MM.1S (cell line): ENCODE measurements at regions not wholly inside any gene's neighbourhood (a gene's known extent, or its start where the extent isn't known, plus 50 kb on each side); places are given as distances from the start of the nearest gene placed in this dataset.

Experiments used
- DNase-seq: peaks from one replicate; pipeline ENCODE4 v3.0.0-alpha.2; 2015
- H2AFZ ChIP-seq: fragments of 300-600 bp; sonication (generic); 2 replicates; pipeline ENCODE4 v1.6.0; 2016; ENCODE audit warnings: antibody characterized with exemption, low read length
- H3F3A ChIP-seq: fragments of 300-600 bp; sonication (generic); 2 replicates; pipeline ENCODE4 v1.6.1; 2016; ENCODE audit warnings: mild to moderate bottlenecking, antibody characterized with exemption, low read length, moderate library complexity, mixed read lengths; ENCODE audit not compliant: insufficient read depth
- H3K27ac ChIP-seq: fragments of 300-600 bp; sonication (generic); 2 replicates; pipeline ENCODE4 v1.5.1; 2016; ENCODE audit warnings: mild to moderate bottlenecking, low read length
- H3K27me3 ChIP-seq: fragments of 300-600 bp; sonication (generic); replicated peaks from 2 replicates; pipeline ENCODE4 v1.6.0; 2016; ENCODE audit warnings: low read length; ENCODE audit not compliant: insufficient read depth
- H3K36me3 ChIP-seq: fragments of 300-600 bp; sonication (generic); replicated peaks from 2 replicates; pipeline ENCODE4 v1.6.1; 2016; ENCODE audit warnings: mild to moderate bottlenecking, low read length, mixed read lengths; ENCODE audit not compliant: insufficient read depth
- H3K4me1 ChIP-seq: fragments of 300-600 bp; sonication (generic); 2 replicates; pipeline ENCODE4 v1.6.1; 2016; ENCODE audit warnings: low read length, mixed read lengths
- H3K4me2 ChIP-seq: fragments of 300-600 bp; sonication (generic); 2 replicates; pipeline ENCODE4 v1.6.0; 2016; ENCODE audit warnings: low read depth, low read length
- H3K4me3 ChIP-seq: fragments of 300-600 bp; sonication (generic); 2 replicates; pipeline ENCODE4 v1.5.1; 2016; ENCODE audit warnings: low read length, mixed read lengths
- H3K79me2 ChIP-seq: fragments of 300-600 bp; sonication (generic); 2 replicates; pipeline ENCODE4 v1.6.1; 2016; ENCODE audit warnings: mixed run types, low read length, mixed read lengths
- H3K9ac ChIP-seq: fragments of 300-600 bp; sonication (generic); 2 replicates; pipeline ENCODE4 v1.6.1; 2016; ENCODE audit warnings: low read length, mixed read lengths
- H3K9me2 ChIP-seq: fragments of 300-600 bp; sonication (generic); replicated peaks from 2 replicates; pipeline ENCODE4 v1.6.1; 2016; ENCODE audit warnings: mild to moderate bottlenecking, low read length, mixed read lengths; ENCODE audit not compliant: insufficient read depth
- H3K9me3 ChIP-seq: fragments of 300-600 bp; sonication (generic); replicated peaks from 2 replicates; pipeline ENCODE4 v1.6.1; 2016; ENCODE audit warnings: mild to moderate bottlenecking, low read length, mixed read lengths; ENCODE audit not compliant: insufficient read depth
- H4K20me1 ChIP-seq: fragments of 300-600 bp; sonication (generic); 2 replicates; pipeline ENCODE4 v1.6.1; 2016; ENCODE audit warnings: mild to moderate bottlenecking, low read length, moderate library complexity, mixed read lengths; ENCODE audit not compliant: insufficient read depth
- CTCF ChIP-seq: fragments of 300-600 bp; sonication (generic); IDR thresholded peaks from 2 replicates; pipeline ENCODE4 v1.5.1; 2016; ENCODE audit warnings: antibody characterized with exemption, low read length, mixed read lengths
- EZH2 ChIP-seq: fragments of 300-600 bp; sonication (generic); optimal IDR thresholded peaks from 2 replicates; pipeline ENCODE3; 2017; ENCODE audit warnings: low read depth, mild to moderate bottlenecking, antibody characterized with exemption, low read length, mixed read lengths
- EZH2phosphoT487 ChIP-seq: fragments of 300-600 bp; sonication (generic); IDR thresholded peaks from 2 replicates; pipeline ENCODE4 v1.6.1; 2018; ENCODE audit warnings: antibody characterized with exemption, low read length

GRCh38 chr4:123260653-123261052, 135.9 kb upstream of the SPRY1 start:
- no peak for DNase-seq
- TF ChIP-seq EZH2 (no peak), EZH2phosphoT487 (no peak)
- Histone ChIP-seq H3K36me3 (no peaks in the 10 kb centered on the region), H2AFZ (no peak overlapping the region), H4K20me1 (no peaks in the 10 kb centered on the region), H3K4me1 (no peaks in the 10 kb centered on the region), H3K9me2 (no peaks in the 10 kb centered on the region), H3F3A (no peaks in the 10 kb centered on the region), H3K9ac (no peak overlapping the region), H3K27ac (no peak overlapping the region), H3K4me3 (no peak overlapping the region), H3K9me3 (no peaks in the 10 kb centered on the region), H3K4me2 (no peak overlapping the region), H3K27me3 (no peaks in the 10 kb centered on the region), H3K79me2 (no peaks in the 10 kb centered on the region)

- TF ChIP-seq EZH2phosphoT487, result no peak
- TF ChIP-seq EZH2, result no peak
- no peak for TF ChIP-seq CTCF
- H3K9ac ChIP-seq, result no peak overlapping the region
- H3F3A ChIP-seq, result no peaks in the 10 kb centered on the region
- H3K36me3 ChIP-seq, result no peaks in the 10 kb centered on the region
- H3K9me3 ChIP-seq, result no peaks in the 10 kb centered on the region
- no peaks in the 10 kb centered on the region for H4K20me1 ChIP-seq
- H3K27ac ChIP-seq, result no peak overlapping the region
- H3K4me1 ChIP-seq, result no peaks in the 10 kb centered on the region
- no peak for DNase-seq
- no peaks in the 10 kb centered on the region for H3K79me2 ChIP-seq
- H2AFZ ChIP-seq, result no peak overlapping the region
- no peak overlapping the region for H3K4me3 ChIP-seq
- no peaks in the 10 kb centered on the region for H3K27me3 ChIP-seq
- H3K9me2 ChIP-seq, result no peaks in the 10 kb centered on the region
- no peak overlapping the region for H3K4me2 ChIP-seq
Measured at GRCh38 chr4:123262080-123262479, 134.5 kb upstream of the SPRY1 start.

GRCh38 chr4:123265443-123265842, 131.2 kb upstream of the SPRY1 start:
- H4K20me1 ChIP-seq, result no peaks in the 10 kb centered on the region
- no peak for TF ChIP-seq EZH2phosphoT487
- no peak for TF ChIP-seq EZH2
- TF ChIP-seq CTCF, result no peak
- no peaks in the 10 kb centered on the region for H3K79me2 ChIP-seq
- H2AFZ ChIP-seq, result no peak overlapping the region
- no peaks in the 10 kb centered on the region for H3F3A ChIP-seq
- H3K27ac ChIP-seq, result no peak overlapping the region
- no peaks in the 10 kb centered on the region for H3K4me1 ChIP-seq
- no peak overlapping the region for H3K4me3 ChIP-seq
- H3K4me2 ChIP-seq, result no peak overlapping the region
- H3K9me2 ChIP-seq, result no peaks in the 10 kb centered on the region
- no peaks in the 10 kb centered on the region for H3K9me3 ChIP-seq
- no peak overlapping the region for H3K9ac ChIP-seq
- no peak for DNase-seq
- H3K36me3 ChIP-seq, result no peaks in the 10 kb centered on the region
- H3K27me3 ChIP-seq, result no peaks in the 10 kb centered on the region

- H3K4me1 ChIP-seq, result no peaks in the 10 kb centered on the region
- no peak overlapping the region for H3K27ac ChIP-seq
- H3K9ac ChIP-seq, result no peak overlapping the region
- no peaks in the 10 kb centered on the region for H4K20me1 ChIP-seq
- TF ChIP-seq EZH2, result no peak
- TF ChIP-seq EZH2phosphoT487, result no peak
- no peak for TF ChIP-seq CTCF
- H3K36me3 ChIP-seq, result no peaks in the 10 kb centered on the region
- H3K9me2 ChIP-seq, result no peaks in the 10 kb centered on the region
- H3F3A ChIP-seq, result no peaks in the 10 kb centered on the region
- no peaks in the 10 kb centered on the region for H3K79me2 ChIP-seq
- no peak overlapping the region for H3K4me3 ChIP-seq
- H3K27me3 ChIP-seq, result no peaks in the 10 kb centered on the region
- H3K9me3 ChIP-seq, result no peaks in the 10 kb centered on the region
- DNase-seq, result no peak
- no peak overlapping the region for H3K4me2 ChIP-seq
- H2AFZ ChIP-seq, result no peak overlapping the region
Measured at GRCh38 chr4:123266221-123266620, 130.4 kb upstream of the SPRY1 start.
